DND-41 (cell line): ENCODE measurements at regions not wholly inside any gene's neighbourhood (a gene's known extent, or its start where the extent isn't known, plus 50 kb on each side); places are given as distances from the start of the nearest gene placed in this dataset.
A peak's percentile ranks its signal among the peaks of the same experiment; 100 is the strongest.
"Not testable (repeated sequence)": the region's sequence is repeated elsewhere in the genome, so short reads cannot be mapped to it uniquely, and the experiment has no call there.

Experiments used
- ATAC-seq: fragments of 200-7000 bp; cut with Tn5 transposase; 3 replicates; pipeline ENCODE4 v1.9.1; 2021; ENCODE audit warnings: low read depth; ENCODE audit not compliant: insufficient read depth
- DNase-seq: peaks from one replicate; pipeline ENCODE4 v3.0.0-alpha.2; 2020
- H2AFZ ChIP-seq: 2 replicates; pipeline ENCODE4 v1.6.0; 2012; ENCODE audit warnings: low read depth, low read length
- H3K27ac ChIP-seq: 2 replicates; pipeline ENCODE4 v1.5.1; 2012; ENCODE audit warnings: low read length, inconsistent platforms
- H3K27me3 ChIP-seq: fragments of 200-600 bp; sonication (generic); 2 replicates; pipeline ENCODE4 v1.6.0; 2012; ENCODE audit warnings: low read length, mild to moderate bottlenecking, inconsistent platforms; ENCODE audit not compliant: insufficient read depth, poor library complexity
- H3K36me3 ChIP-seq: 2 replicates; pipeline ENCODE4 v1.5.1; 2012; ENCODE audit warnings: low read length, inconsistent platforms; ENCODE audit not compliant: insufficient read depth
- H3K4me1 ChIP-seq: 2 replicates; pipeline ENCODE4 v1.5.1; 2012; ENCODE audit warnings: mild to moderate bottlenecking, low read length; ENCODE audit not compliant: insufficient read depth
- H3K4me2 ChIP-seq: 2 replicates; pipeline ENCODE4 v1.6.0; 2012; ENCODE audit warnings: mild to moderate bottlenecking, moderate library complexity, low read length, inconsistent platforms; ENCODE audit not compliant: insufficient read depth
- H3K4me3 ChIP-seq, 2 experiments: fragments of 200-600 bp in 1 of 2; shearing (Covaris generic) in 1 of 2; 2 replicates each; pipeline ENCODE4 v1.5.1; 2012 to 2016; ENCODE audit warnings: inconsistent platforms in 2 of 2, low read length in 2 of 2, mild to moderate bottlenecking in 2 of 2, low read depth in 1 of 2, moderate library complexity in 1 of 2
- H3K79me2 ChIP-seq: 2 replicates; pipeline ENCODE4 v1.6.0; 2012; ENCODE audit warnings: low read length, inconsistent platforms; ENCODE audit not compliant: insufficient read depth
- H3K9ac ChIP-seq: 2 replicates; pipeline ENCODE4 v1.6.0; 2012; ENCODE audit warnings: low read depth, mild to moderate bottlenecking, inconsistent platforms, low read length, moderate library complexity
- H3K9me3 ChIP-seq: 2 replicates; pipeline ENCODE4 v1.5.1; 2012; ENCODE audit warnings: low read length, moderate library complexity, mild to moderate bottlenecking, inconsistent platforms; ENCODE audit not compliant: insufficient read depth, severe bottlenecking
- H4K20me1 ChIP-seq: 2 replicates; pipeline ENCODE4 v1.6.0; 2012; ENCODE audit warnings: low read length; ENCODE audit not compliant: insufficient read depth
- EZH2 ChIP-seq: IDR thresholded peaks from 3 replicates; pipeline ENCODE4 v1.6.1; 2012; ENCODE audit warnings: borderline replicate concordance, low read depth, mild to moderate bottlenecking, moderate library complexity, low read length, inconsistent platforms; ENCODE audit not compliant: severe bottlenecking
- TF ChIP-seq, protein P1 (sequence below): IDR thresholded peaks from 2 replicates; pipeline ENCODE4 v1.5.1; 2012; ENCODE audit warnings: borderline replicate concordance, low read length, moderate library complexity, mild to moderate bottlenecking; ENCODE audit not compliant: poor library complexity, severe bottlenecking; ENCODE audit errors: extremely low read depth

DNA sequence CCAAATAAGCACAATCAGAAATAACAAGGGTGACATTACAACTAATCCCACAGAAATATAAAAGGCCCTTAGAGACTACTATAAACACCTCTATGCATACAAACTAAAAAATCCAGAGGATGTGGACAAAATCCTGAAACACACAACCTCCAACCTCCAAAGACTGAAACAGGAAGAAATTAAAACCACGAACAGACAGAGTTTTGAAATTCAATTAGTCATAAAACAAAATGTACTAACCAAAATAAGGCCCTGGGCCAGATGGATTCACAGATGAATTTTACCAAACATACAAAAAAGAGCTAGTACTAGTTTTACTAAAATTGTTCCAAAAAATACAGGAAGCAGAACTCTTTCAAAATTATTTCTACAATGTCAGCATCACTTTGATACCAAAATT is 1043.6 kb downstream of the DIPK2A start:
- no peak overlapping the region for H2AFZ ChIP-seq
- no peak for DNase-seq

DNA sequence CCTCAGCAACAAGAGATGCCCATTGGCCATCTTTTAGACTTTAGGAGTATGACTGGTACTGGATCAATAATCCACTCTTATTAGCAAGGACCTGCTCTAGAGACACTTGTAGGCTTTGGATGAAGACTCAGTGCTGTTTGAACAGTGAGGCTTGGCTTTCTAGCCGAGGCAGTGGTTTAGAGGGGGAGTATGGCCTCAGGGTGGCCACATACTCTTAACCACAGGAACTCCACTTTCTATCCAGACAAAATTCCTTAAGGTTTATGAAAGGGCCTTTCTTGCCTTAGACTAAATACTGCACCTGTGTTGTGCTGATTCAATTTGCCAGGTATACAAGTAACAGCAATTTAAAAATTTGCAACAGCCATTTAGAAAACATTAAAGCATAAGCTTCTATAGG is 1046.3 kb downstream of the DIPK2A start:
- H4K20me1 ChIP-seq = no peaks in the 10 kb centered on the region
- ATAC-seq = no peak
- H3K79me2 ChIP-seq = no peaks in the 10 kb centered on the region
- H3K4me1 ChIP-seq = no peaks in the 10 kb centered on the region
- no peak overlapping the region for H3K9ac ChIP-seq
- no peak overlapping the region for H3K27ac ChIP-seq
- TF ChIP-seq, protein P1, sequence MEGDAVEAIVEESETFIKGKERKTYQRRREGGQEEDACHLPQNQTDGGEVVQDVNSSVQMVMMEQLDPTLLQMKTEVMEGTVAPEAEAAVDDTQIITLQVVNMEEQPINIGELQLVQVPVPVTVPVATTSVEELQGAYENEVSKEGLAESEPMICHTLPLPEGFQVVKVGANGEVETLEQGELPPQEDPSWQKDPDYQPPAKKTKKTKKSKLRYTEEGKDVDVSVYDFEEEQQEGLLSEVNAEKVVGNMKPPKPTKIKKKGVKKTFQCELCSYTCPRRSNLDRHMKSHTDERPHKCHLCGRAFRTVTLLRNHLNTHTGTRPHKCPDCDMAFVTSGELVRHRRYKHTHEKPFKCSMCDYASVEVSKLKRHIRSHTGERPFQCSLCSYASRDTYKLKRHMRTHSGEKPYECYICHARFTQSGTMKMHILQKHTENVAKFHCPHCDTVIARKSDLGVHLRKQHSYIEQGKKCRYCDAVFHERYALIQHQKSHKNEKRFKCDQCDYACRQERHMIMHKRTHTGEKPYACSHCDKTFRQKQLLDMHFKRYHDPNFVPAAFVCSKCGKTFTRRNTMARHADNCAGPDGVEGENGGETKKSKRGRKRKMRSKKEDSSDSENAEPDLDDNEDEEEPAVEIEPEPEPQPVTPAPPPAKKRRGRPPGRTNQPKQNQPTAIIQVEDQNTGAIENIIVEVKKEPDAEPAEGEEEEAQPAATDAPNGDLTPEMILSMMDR = no peak
- TF ChIP-seq EZH2 = no peak
- H3K4me2 ChIP-seq = no peak overlapping the region
- H3K27me3 ChIP-seq = no peaks in the 10 kb centered on the region
- no peak for DNase-seq
- no peak overlapping the region for H3K4me3 ChIP-seq
- H3K36me3 ChIP-seq = no peaks in the 10 kb centered on the region
- no peak overlapping the region for H2AFZ ChIP-seq
- no peaks in the 10 kb centered on the region for H3K9me3 ChIP-seq

More for the DNA sequence above, 1043.6 kb downstream of the DIPK2A start:
- Histone ChIP-seq H3K79me2 (no peaks in the 10 kb centered on the region), H3K4me1 (no peaks in the 10 kb centered on the region), H3K36me3 (no peaks in the 10 kb centered on the region), H3K27ac (no peak overlapping the region), H3K9ac (no peak overlapping the region), H3K9me3 (no peaks in the 10 kb centered on the region), H3K4me3 (no peak overlapping the region), H3K27me3 (no peaks in the 10 kb centered on the region), H4K20me1 (no peaks in the 10 kb centered on the region), H3K4me2 (no peak overlapping the region)
- 0 out of 3 replicates have a peak, but pooled peaks have one; percentile 22 for ATAC-seq
- TF ChIP-seq, protein P1 = no peak
- TF ChIP-seq EZH2 = no peak

DNA sequence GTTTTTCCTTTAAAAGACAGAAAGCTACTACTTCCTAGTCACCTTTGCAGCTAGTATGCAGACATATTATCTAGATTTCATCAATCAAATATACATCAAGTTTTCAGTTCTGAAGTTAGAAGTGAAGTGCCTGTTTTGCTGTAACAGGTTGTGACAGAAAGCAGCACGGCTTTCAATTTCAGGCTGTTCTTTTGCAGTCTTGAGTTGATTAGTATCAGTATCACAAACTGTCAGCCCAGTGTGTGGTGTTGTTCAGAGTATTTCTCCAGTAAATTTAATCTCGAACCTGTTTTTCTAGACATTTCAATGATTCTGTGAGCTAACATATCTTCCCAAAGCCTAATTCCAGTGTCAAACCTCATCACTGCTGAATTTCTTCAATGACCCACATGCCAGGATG is 1050.8 kb downstream of the DIPK2A start:
- no peak overlapping the region for H3K9ac ChIP-seq
- no peaks in the 10 kb centered on the region for H4K20me1 ChIP-seq
- no peaks in the 10 kb centered on the region for H3K36me3 ChIP-seq
- no peaks in the 10 kb centered on the region for H3K9me3 ChIP-seq
- ATAC-seq = no peak
- TF ChIP-seq, protein P1 = no peak
- TF ChIP-seq EZH2 = no peak
- no peak overlapping the region for H2AFZ ChIP-seq
- H3K4me1 ChIP-seq = no peaks in the 10 kb centered on the region
- no peak overlapping the region for H3K4me2 ChIP-seq
- H3K27me3 ChIP-seq = no peaks in the 10 kb centered on the region
- H3K4me3 ChIP-seq = no peak overlapping the region
- no peak overlapping the region for H3K27ac ChIP-seq
- no peaks in the 10 kb centered on the region for H3K79me2 ChIP-seq
- no peak for DNase-seq

DNA sequence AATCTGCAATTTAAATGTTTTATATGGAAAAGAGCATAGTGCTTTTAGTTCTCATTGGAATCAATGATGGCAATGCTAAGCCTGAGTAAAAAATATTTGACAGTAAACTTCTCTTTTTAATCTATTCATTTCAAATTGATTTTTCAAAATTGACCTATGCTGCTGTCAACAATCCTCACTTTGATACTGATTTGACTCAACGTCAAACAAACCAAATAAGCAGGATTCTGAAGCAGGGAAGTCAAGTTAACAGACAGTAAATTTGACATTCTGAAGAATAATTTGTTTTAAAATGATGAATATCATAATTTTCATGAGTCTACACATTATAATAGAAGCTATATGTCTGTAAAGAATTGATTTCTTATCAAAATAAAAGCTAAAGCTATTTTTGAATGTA is 1053.1 kb downstream of the DIPK2A start:
- DNase-seq (no peak), ATAC-seq (no peak)
- H3K9me3 ChIP-seq = no peaks in the 10 kb centered on the region
- H3K27ac ChIP-seq = no peak overlapping the region
- no peak overlapping the region for H3K4me3 ChIP-seq
- no peaks in the 10 kb centered on the region for H4K20me1 ChIP-seq
- no peaks in the 10 kb centered on the region for H3K79me2 ChIP-seq
- H3K27me3 ChIP-seq = no peaks in the 10 kb centered on the region
- no peak for TF ChIP-seq EZH2
- TF ChIP-seq, protein P1 = no peak
- no peak overlapping the region for H3K9ac ChIP-seq
- H3K4me2 ChIP-seq = no peak overlapping the region
- H3K4me1 ChIP-seq = no peaks in the 10 kb centered on the region
- no peaks in the 10 kb centered on the region for H3K36me3 ChIP-seq
- H2AFZ ChIP-seq = no peak overlapping the region

DNA sequence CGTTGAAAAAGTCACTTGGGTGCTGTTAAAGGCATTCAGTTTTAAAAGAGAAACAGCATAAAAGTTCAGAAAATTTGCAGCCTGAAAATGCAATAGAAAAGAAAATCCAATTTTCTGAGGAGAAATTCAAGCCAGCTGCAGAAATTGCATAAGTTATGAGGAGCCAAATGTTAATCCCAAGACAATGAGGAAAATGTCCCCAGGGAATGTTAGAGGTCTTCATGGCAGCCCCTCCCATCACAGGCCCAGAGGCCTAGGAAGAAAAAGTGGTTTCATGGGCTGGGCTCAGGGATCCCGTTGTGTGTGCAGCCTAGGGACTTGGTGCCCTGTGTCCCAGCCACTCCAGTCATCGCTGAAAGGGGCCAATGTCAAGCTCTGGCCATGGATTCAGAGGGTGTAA is 1055.6 kb downstream of the DIPK2A start:
- not testable (repeated sequence) for H3K4me2 ChIP-seq, H3K9ac ChIP-seq, H3K4me1 ChIP-seq, H3K9me3 ChIP-seq, H2AFZ ChIP-seq, H3K27ac ChIP-seq, H3K27me3 ChIP-seq, H3K79me2 ChIP-seq, H3K4me3 ChIP-seq, ATAC-seq, H3K36me3 ChIP-seq, H4K20me1 ChIP-seq, DNase-seq
